ENCODE measurements at regions not wholly inside any gene's neighbourhood (a gene's known extent, or its start where the extent isn't known, plus 50 kb on each side); places are given as distances from the start of the nearest gene placed in this dataset.

GRCh38 chr10:10819206-10819856 is 198.3 kb upstream of the CELF2 start:
- TF ChIP-seq, protein P1, sequence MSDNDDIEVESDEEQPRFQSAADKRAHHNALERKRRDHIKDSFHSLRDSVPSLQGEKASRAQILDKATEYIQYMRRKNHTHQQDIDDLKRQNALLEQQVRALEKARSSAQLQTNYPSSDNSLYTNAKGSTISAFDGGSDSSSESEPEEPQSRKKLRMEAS (IDR thresholded peaks at IDR 0.05): no peak
- TF ChIP-seq TAF1 (IDR thresholded peaks at IDR 0.05; ENCODE audit: low read depth) (no peak), CREB1 (IDR thresholded peaks at IDR 0.05; ENCODE audit: low read depth) (no peak)
